Anterior cingulate cortex (tissue), 58 donors: ENCODE measurements at regions not wholly inside any gene's neighbourhood (a gene's known extent, or its start where the extent isn't known, plus 50 kb on each side); places are given as distances from the start of the nearest gene placed in this dataset.

Experiments
- DNase-seq, 58 donors: peaks; one replicate each; lab custom pipeline; 2025; lab: John Stamatoyannopoulos, UW

DNA sequence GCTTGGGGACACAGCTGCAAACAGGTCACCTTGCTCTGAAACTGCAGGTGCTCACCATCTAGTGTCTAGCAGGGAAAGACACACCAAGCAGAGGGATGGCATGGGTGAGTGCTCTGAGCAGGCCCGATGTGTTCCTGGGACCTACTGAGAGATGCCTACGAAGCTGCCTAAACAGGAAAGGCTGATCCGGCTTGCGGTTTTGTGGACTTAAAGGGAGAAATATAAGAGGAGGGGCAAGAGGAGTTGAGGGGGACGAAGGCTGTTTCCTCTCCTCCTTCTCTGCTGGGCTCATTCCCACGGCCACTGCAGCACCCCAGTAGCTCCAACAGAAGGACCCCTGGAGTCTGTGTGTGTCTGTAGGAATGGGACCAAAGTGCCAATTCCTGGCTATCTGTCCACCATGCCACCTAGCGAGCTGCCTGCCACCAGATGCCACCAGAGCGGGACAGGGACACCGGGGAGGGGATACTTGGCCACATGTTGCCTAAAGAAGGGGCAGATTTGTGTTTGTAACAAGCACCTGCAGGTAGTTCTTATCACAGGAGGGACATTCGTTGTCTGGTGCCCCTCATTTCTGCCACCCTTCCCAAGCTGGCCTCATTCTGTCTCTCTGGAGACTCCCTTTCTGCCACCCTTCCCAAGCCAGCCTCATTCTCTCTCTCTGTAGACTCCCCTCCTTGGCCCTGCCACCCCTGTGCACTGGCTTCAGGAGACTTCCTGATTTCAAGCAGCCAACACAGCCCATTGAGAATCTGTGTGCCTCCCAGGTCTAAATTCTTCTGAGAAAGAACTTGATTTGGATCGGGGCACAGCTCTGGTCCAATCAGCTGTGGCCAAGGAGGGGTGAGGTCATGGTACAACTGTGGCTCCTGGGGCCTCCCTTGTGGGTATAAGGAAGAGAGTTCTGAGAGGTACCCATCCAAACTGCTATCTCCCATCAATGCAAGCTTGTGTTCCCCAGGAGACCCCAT is 221.8 kb downstream of the ANKRD60 start:
- DNase-seq: no peak

DNA sequence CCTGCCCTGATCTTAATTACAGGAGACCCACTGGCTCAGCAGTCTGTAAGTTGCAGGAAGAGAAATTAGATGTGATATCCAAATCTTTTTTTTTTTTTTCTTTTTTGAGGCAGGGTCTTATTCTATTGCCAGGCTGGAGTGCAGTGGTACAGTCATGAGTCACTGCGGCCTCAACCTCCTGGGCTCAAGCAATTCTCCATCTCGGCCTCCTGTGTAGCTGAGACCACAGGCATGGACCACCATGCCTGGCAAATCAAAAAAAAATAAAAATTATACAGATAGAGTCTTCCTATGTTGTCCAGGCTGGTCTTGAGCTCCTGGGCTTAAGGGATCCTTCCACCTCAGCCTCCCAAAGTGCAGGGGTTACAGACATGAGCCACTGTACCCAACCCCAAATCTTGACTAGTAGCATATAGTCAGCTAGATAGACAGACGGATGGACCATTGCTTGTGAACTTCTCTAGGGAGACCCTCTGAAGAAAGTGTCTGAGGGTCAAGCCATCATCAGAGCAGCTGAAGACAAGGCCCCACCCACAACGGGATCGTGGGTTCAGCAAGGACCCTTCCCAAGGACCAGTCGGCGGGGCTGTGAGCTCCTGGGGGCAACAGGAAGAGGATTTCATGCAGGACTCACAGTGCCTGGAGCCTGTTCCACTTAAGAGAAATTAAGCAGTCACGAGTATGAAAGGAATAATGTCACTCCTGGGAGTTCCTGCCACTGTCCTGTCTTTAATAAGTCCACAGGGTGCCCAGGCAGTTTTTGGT is 222.7 kb downstream of the ANKRD60 start:
- DNase-seq: no peak

DNA sequence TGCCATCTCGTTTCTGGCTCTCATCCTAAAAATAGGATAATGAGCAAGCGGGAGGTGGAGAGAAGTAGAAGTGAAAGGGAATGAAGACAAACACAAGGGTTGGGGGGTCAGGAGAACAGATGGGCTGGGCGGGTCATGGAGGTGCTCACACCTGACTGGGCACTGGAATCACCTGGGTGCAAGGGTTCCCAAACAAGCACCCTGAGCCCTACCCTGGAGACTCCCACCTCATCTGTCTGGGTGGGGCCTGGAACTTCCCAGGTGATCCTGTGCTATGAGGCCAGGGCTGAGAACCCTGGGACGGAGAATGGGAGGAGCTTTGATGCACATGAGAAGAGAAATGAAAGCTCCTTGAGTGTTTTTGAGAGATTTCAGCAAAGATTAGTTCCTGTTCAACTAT is 223.6 kb downstream of the ANKRD60 start:
- DNase-seq: no peak

DNA sequence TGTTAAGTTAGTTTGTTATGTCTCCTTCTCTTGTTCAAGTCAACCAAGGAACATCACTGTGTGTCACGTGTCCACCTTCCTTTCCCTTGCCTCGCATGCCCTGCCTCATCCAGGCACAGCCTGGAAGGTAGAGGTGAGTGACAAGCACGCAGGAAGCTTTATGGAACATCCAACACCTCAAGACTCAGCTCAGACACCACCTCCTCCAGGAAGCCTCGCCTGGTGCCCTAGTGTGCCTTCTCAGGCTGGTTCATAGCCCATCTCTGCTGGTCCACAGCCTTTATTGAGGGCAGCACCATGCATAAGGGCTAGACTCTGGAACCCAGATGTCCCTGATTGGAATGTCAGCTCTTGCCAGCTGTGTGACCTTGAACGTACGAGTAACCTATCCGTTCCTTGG is 224.3 kb downstream of the ANKRD60 start:
- no peak for DNase-seq

DNA sequence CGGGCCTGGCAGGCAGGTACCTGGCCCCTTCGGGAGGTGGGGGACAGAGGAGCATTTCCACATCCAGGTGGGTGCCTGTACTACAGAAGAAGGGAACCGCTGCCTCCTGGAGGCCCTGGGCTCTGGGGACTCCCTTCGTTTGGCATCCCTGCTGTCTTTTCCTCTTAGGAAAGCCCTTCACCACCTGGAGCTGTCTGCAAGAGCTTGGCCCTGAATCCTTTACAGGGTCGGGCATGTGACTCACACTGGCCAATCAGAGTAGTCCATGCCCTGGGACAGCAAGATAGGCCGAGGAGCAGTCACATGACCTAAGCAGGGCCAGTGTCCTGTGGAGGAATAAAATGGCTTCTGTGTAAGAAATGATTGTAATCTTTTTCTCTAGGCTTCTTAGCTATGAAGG is 224.9 kb downstream of the ANKRD60 start:
- DNase-seq: no peak

DNA sequence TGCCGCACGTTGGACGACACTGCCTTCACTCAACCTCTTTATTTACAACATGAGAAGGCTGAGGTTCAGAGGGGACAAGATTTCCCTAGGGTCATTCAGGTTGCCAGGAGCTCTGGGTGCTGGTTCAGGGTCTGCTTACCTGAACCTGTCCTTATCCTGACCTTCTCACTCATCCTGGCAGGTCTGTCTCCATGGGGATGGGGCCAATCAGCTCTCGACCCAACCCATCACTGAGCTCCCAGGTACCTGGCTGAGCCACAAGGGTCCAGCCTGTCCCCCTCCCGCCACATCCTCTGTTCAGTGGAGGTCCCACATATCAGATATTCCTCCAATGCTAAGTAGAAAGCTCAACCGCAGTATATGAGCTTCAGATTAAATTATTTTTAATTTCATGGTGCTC is 225.6 kb downstream of the ANKRD60 start:
- no peak for DNase-seq

DNA sequence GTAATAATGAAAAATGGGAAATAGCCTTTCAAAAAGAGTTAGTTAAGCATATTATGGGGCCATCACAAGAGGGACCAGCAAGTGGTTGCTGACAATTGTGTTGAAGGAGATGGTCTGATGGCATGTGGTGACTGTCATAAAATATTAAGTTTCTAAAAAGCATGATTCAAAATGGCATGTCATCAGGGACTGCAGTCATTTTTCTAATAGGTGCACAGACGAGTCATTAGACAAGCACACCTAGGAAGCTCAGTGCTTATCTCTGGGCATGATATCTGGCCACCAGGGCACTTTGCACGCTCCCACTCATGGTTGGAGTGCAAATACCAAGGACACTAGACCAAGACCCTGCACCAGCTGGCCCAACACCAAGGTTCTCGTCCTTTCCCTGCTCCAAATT is 226.5 kb downstream of the ANKRD60 start:
- no peak for DNase-seq

DNA sequence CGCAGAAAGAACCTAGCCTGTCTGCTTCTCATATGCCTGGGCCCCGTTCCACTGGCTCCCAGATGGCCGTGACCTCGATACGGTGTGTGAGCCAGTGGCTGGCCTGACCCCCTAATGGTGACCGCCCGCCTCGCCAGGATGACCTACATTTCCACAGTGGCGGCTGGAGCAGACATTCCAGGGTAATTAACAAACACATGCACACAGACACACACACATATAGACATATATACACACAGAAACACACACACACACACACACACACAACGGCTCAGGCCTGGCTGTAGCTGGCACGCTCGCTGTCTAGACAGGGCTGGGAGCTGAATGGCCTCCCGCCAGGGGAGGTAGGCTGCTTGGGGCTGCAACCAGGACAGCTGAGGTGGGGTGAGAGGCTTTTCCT is 227.1 kb downstream of the ANKRD60 start:
- DNase-seq: no peak

DNA sequence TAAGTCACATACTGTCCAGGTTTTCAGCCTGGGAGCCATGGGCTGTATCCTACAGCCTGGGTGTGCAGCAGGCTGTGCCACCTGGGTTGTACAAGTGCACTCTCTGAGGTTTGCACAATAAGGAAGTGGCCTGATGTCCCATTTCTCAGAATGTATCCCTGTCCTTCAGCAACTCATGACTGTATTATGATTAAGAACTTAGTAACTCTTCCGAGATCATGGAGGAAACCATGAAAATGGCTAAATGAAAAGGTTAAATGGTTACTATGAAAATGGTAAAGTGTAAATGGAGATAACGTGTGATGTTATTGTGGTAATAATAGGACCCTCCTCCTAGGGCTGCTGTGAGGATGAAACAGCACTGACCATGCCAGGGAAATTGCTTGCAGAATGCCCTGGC is 227.6 kb downstream of the ANKRD60 start:
- DNase-seq: no peak

DNA sequence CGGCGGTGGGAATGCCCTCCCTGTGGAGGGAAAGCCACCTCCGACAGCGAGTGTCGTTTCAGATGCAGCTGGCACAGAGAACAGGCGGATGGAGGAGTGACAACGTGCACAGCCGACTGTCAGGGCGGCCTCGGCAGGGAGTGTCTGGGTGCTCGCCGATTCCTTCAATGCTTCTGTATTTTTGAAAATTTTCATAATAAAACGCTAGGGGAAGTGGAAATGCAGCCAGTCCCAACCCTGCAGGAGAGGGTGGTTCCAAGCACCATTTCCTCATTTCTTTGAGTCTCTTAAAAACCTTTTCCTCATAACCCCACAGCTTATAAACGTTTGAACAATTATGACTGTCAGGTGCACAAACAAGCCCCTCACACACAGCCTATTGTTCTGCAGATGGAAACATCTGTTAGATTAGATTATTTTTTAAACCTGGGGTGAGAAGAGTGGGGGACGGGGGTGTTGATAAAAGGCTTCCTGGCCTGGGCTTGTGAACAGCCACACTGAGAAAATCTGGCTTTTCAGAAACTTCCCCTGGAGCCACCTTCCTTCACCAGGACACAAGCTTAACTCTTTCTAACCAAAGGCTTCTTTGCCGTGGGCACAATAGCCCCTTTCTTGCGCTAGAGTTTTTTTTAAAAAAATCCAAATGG is 228.9 kb downstream of the ANKRD60 start:
- DNase-seq: peak in 16 of 58 donors; percentile 8 to 47 (median 31)

DNA sequence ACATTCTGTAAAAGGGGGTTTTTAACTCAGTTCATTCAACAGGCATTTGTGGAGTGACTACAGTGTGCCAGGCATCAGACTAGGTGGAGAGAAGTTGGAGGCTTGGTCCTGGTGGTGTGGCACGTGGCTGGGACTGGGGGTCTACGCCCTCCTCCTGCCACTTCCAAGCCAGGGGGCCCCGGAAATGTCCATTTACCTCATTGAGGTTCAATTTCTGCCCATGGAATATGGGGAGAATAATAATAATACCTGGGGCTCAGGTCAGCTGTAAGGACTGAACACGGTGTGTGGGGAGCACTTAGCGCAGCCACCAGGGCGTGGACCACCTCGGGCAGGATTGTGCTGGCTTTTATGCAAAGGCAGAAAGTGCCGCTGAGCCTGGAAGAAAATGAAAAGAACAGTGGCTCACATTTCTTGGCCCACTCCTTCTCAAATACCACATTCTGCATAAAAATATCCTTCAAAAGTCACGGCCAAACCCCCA is 229.4 kb downstream of the ANKRD60 start:
- no peak for DNase-seq

DNA sequence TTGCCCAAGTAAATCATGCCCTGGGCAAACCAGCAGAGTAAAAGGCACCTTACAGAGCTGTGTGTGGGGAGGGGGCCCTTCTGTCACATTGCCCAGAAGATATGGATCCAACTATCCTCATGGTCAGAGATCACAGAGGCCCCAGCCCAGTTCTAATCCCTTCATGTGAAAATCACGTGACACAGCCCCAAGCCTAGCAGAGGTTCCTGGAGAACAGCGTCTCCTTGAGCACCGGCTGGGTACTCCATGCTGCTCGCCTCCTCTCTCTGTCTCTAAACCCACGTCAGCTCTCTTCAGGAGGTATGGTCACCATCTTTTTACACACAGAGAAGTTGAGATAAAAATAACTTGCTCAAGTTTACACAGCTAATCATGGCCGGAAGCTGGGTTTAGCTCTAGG is 230.2 kb downstream of the ANKRD60 start:
- DNase-seq: no peak

DNA sequence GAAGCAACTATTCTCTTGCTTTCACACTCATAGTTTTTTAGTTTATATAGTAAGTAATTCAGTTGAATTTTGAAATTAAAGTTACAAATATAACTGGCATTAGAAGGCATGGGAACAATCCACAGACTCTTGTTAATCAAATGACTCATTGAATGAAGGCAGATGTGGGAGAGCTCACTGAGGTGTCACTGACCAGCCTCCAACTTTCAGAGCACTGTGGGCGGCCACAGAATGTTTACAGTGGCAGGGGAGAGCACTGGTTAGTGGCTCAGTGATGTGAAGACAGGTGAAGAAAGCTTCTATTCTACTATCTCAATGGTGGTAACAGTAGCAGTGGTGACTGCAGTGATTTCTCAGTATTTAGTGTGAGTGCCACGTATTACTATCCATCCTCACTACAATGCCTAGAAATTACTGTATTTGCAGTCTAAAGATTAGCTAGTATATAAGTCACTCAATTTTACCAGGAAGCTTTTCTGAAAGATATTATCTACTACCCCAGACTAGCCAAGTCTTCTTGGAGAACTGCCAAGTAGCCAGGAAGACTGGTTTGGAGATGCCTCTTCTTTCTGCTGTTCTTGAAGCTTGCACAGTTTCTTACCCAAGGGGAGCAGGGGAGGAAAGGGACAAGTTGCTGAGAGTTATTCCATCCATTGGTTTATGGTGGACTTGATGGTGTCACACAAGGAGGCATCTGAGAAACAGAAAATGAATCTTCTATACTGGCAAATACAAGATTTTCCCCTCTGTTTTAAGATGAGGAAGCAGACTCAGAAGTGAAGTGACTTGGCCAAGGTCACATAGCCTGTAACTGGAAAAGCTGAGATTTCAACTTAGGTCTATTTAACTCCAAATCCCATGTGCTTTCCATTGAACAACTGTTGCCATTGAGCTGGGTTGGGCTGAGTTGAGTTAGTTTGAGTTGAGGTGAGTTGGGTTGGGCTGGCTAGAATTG is 231.2 kb downstream of the ANKRD60 start:
- DNase-seq: no peak

DNA sequence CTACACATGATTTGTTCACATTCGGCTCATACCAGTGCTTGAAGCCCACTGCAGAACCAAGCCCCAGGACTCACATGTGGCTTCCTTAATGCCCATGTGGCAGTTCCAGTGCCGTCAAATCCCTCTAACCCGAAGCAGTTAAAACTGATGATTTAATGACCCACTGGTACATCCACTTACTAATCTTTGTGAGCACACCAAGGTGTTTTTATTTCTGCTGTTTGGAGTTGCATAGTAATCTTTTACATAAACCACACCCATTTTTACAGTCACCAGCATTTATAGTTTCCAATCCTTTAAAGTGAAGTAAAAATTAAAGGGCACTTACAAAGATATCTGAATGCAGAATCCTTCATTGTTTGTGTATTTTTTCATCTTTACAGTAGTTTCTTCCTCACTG is 232.0 kb downstream of the ANKRD60 start:
- DNase-seq: no peak

DNA sequence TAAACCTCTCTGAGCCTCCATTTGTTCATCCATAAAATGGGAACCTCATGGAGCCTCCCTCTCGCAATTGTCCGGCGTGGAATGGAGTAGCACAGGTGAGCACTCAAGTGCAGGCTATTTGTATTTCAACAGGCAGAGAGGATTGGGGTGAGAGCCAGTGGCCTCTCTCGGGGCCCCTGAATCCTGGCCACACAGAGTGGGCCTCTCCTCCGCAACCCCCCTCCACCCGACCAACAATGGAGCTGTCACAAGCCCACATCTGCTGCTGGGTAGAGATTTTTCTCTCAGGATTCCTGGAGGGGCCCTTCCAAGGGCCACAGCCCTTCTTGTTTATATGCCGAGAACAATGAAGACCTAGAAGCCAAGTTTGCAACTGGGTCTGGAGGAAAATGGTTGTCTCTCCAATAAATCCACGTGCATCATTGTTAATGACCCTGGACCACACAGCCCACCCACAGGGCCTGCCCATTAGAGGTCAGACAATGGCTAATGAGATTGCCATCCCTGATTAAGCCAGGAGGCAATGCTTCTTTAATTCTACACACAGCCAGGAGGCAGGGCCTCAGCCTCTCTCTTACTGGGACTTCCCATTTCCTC is 233.0 kb downstream of the ANKRD60 start:
- no peak for DNase-seq

DNA sequence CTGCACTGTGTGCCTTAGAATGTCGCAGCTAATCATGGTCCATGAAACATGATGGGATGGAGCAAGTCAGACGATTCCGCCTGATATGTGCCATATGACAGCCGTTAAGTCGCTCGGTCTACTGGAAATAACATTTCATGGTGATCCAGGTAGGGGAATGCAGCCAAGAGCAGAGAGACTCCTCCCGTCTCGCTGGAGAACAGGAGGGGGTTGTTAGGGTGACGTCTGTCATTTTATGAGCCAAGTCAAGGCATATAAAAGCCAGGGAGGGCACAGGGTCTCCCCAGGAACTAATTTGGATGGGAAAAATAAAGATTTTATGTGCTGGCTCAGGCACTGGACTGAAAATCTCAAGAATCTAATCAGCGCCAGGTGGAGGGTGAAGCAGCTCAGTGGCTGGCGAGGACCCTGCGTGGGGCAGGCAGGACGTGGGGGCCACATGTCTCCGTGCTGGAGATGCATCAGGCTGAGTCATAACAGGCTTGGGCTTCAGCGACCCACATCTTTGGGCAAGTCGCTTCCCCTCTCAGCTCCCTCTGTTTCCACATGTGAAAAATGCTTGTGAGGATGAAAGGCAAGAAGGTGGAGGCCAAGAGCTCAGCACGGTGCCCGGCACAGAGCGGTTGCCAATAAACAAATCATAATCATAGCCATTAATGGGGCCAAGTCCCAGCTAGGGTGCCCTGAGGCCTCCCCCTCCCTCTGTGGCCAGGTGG is 234.6 kb downstream of the ANKRD60 start:
- DNase-seq: no peak

DNA sequence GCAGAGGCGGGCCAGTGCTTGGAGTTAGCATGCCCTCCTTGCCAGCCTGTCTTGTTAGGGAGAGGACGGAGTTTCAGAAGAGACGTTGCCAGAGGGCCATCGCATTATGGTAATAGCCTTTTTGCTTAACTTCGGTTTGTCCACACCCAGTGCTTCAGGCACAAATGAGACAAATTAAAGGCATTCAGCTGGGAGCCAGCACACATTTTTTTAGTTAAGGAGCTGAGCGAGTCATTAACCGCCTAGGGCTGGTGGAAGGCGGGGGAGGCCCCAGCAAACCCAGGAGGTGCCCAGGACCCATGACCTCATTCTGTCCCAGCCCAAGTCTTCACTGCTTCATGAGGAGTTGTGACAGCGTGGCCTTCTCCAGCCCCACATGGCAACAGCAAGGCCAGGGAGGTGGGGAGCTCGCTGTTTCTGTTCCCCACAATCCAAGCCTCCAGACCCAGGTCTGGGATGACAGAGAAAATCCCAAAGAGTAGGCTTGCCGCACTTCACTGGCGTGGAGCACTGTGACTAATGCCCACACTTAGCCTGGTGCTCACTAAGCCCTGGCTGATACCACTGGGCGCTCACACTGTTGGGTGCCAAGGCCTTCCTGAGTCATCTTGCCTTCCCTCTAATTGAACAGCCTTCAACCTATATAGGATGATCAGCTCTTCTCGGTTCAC is 237.1 kb downstream of the ANKRD60 start:
- DNase-seq: peak in 1 of 58 donors; percentile 8

DNA sequence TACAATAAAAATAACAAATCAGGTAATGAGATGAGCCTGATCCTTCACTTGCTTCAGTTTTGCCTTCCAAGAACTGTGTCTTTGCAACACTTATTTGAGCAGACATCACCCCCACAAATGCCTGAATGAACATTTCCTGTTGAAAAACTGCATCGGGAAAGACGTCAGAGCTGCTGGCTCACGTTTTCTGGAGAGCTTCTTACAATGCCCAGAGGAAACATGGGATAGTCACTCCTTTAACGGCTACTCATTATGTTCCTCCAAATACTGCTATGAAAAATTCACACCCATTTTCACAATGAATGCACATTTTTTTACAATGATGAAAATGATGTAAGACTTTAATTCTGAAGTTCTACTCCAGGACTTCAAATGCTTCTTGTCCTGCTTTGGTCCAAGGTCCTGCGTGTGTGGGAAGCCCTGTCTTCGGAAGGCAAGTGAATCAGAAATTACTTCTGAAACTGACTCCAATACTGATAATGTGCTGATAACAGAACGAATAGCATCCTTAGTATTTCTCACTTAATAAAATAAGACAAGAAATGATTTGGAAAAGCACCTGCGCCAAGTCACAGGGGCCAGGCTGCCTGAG is 238.0 kb downstream of the ANKRD60 start:
- DNase-seq: no peak
